OCI-M2 (cell line): ENCODE measurements at regions not wholly inside any gene's neighbourhood (a gene's known extent, or its start where the extent isn't known, plus 50 kb on each side); places are given as distances from the start of the nearest gene placed in this dataset.
"Not testable (repeated sequence)": the region's sequence is repeated elsewhere in the genome, so short reads cannot be mapped to it uniquely, and the experiment has no call there.

Experiments
- DNase-seq: peaks from one replicate; lab custom pipeline; 2025; ENCODE audit not compliant: unreplicated experiment; lab: John Stamatoyannopoulos, UW

GRCh38 chr5:102154791-102155605, 141.1 kb downstream of the SLCO4C1 start:
- DNase-seq = not testable (repeated sequence)

GRCh38 chr5:102154291-102154690, 141.8 kb downstream of the SLCO4C1 start:
- no peak for DNase-seq

GRCh38 chr5:102153003-102153759, 142.9 kb downstream of the SLCO4C1 start:
- DNase-seq = peak; percentile 13

- DNase-seq = no peak
Observed at GRCh38 chr5:102139029-102139428, 157.1 kb downstream of the SLCO4C1 start.

GRCh38 chr5:102138243-102138653, 157.8 kb downstream of the SLCO4C1 start:
- DNase-seq = no peak

GRCh38 chr5:102130890-102131289, 165.2 kb downstream of the SLCO4C1 start:
- no peak for DNase-seq

GRCh38 chr5:102130386-102130785, 165.7 kb downstream of the SLCO4C1 start:
- DNase-seq = no peak

GRCh38 chr5:102119252-102119651, 176.8 kb downstream of the SLCO4C1 start:
- no peak for DNase-seq

- DNase-seq = no peak
Observed at GRCh38 chr5:102115736-102116135, 180.3 kb downstream of the SLCO4C1 start.

- no peak for DNase-seq
Observed at GRCh38 chr5:102114525-102115069, 181.5 kb downstream of the SLCO4C1 start.

GRCh38 chr5:102107865-102108264, 188.2 kb downstream of the SLCO4C1 start:
- no peak for DNase-seq

- no peak for DNase-seq
Observed at GRCh38 chr5:102106599-102106998, 189.5 kb downstream of the SLCO4C1 start.

GRCh38 chr5:102099766-102100331, 196.2 kb downstream of the SLCO4C1 start:
- no peak for DNase-seq

GRCh38 chr5:102099083-102099482, 197.0 kb downstream of the SLCO4C1 start:
- DNase-seq = not testable (repeated sequence)

- DNase-seq = not testable (repeated sequence)
Observed at GRCh38 chr5:102098606-102099005, 197.5 kb downstream of the SLCO4C1 start.

GRCh38 chr5:102090770-102091169, 205.3 kb downstream of the SLCO4C1 start:
- peak; percentile 1 for DNase-seq

- no peak for DNase-seq
Observed at GRCh38 chr5:102089883-102090282, 206.2 kb downstream of the SLCO4C1 start.

- no peak for DNase-seq
Observed at GRCh38 chr5:102087906-102088305, 208.2 kb downstream of the SLCO4C1 start.

GRCh38 chr5:102080288-102080687, 215.8 kb downstream of the SLCO4C1 start:
- DNase-seq = no peak

GRCh38 chr5:102077920-102078319, 218.2 kb downstream of the SLCO4C1 start:
- no peak for DNase-seq

GRCh38 chr5:102069974-102070373, 226.1 kb downstream of the SLCO4C1 start:
- no peak for DNase-seq

- DNase-seq = no peak
Observed at GRCh38 chr5:102068870-102069269, 227.2 kb downstream of the SLCO4C1 start.
